ENCODE measurements at regions not wholly inside any gene's neighbourhood (a gene's known extent, or its start where the extent isn't known, plus 50 kb on each side); places are given as distances from the start of the nearest gene placed in this dataset.

GRCh38 chr17:83185023-83186002 is 105.9 kb downstream of the METRNL start:
- intact Hi-C loops (cut with micrococcal nuclease): no loop called here
- no peaks in the 10 kb centered on the region for H3K4me1 Mint-ChIP-seq (ENCODE audit: insufficient read depth, unreplicated experiment)
- ChIA-PET CTCF (interaction anchor here (0.5 to 1.0 kb wide), 3 partner anchors 8 to 1205 kb away, joined by 3 to 4 read pairs (median 3); no protein-coding TSS in a partner anchor), POLR2A (no interaction called here)
- H3K4me3 Mint-ChIP-seq (ENCODE audit: unreplicated experiment): no peak overlapping the region
- no TSS peak for BruUV-seq (replicated peaks)
- TF ChIP-seq, protein P1, sequence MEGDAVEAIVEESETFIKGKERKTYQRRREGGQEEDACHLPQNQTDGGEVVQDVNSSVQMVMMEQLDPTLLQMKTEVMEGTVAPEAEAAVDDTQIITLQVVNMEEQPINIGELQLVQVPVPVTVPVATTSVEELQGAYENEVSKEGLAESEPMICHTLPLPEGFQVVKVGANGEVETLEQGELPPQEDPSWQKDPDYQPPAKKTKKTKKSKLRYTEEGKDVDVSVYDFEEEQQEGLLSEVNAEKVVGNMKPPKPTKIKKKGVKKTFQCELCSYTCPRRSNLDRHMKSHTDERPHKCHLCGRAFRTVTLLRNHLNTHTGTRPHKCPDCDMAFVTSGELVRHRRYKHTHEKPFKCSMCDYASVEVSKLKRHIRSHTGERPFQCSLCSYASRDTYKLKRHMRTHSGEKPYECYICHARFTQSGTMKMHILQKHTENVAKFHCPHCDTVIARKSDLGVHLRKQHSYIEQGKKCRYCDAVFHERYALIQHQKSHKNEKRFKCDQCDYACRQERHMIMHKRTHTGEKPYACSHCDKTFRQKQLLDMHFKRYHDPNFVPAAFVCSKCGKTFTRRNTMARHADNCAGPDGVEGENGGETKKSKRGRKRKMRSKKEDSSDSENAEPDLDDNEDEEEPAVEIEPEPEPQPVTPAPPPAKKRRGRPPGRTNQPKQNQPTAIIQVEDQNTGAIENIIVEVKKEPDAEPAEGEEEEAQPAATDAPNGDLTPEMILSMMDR (IDR thresholded peaks at IDR 0.05; ENCODE audit: unreplicated experiment): no peak
- no peak for DNase-seq (ENCODE audit: unreplicated experiment)
- no peak overlapping the region for H3K27ac Mint-ChIP-seq (ENCODE audit: low read depth, unreplicated experiment)
- H3K36me3 Mint-ChIP-seq (ENCODE audit: insufficient read depth, unreplicated experiment): no peaks in the 10 kb centered on the region
- peaks cover 31% of the 10 kb centered on the region for H3K27me3 Mint-ChIP-seq (ENCODE audit: insufficient read depth, unreplicated experiment)
- H3K9me3 Mint-ChIP-seq (ENCODE audit: unreplicated experiment): peaks cover 19% of the 10 kb centered on the region

DNA sequence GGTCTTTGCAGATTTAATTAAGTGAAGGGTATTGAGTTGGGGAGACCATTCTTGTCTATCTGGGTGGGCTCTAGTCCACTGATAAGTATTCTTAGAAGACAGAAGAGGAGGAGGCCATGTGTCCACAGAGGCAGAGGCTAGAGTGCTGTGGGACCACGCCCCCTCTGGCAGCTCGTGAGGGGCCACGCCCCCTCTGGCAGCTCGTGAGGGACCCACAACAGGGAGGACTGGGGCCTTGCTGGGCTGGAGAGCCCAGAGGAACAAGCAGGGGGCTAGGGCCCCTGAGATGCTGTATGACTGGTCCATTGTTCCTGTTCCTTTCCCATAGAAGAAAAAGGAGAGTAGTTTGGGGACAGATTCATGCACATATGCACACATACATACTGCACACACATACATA is 106.8 kb downstream of the METRNL start:
- Mint-ChIP-seq H3K27ac (ENCODE audit: low read depth, unreplicated experiment) (no peak overlapping the region), H3K4me1 (ENCODE audit: insufficient read depth, unreplicated experiment) (no peaks in the 10 kb centered on the region), H3K36me3 (ENCODE audit: insufficient read depth, unreplicated experiment) (no peaks in the 10 kb centered on the region), H3K27me3 (ENCODE audit: insufficient read depth, unreplicated experiment) (peaks cover 36% of the 10 kb centered on the region), H3K9me3 (ENCODE audit: unreplicated experiment) (peaks cover 19% of the 10 kb centered on the region), H3K4me3 (ENCODE audit: unreplicated experiment) (no peak overlapping the region)
- no peak for DNase-seq (ENCODE audit: unreplicated experiment)
- TF ChIP-seq, protein P1 (IDR thresholded peaks at IDR 0.05; ENCODE audit: unreplicated experiment): no peak
- intact Hi-C loops (cut with micrococcal nuclease): no loop called here
- BruUV-seq (replicated peaks): no TSS peak
- CTCF ChIA-PET: no interaction called here
- POLR2A ChIA-PET: no interaction called here

DNA sequence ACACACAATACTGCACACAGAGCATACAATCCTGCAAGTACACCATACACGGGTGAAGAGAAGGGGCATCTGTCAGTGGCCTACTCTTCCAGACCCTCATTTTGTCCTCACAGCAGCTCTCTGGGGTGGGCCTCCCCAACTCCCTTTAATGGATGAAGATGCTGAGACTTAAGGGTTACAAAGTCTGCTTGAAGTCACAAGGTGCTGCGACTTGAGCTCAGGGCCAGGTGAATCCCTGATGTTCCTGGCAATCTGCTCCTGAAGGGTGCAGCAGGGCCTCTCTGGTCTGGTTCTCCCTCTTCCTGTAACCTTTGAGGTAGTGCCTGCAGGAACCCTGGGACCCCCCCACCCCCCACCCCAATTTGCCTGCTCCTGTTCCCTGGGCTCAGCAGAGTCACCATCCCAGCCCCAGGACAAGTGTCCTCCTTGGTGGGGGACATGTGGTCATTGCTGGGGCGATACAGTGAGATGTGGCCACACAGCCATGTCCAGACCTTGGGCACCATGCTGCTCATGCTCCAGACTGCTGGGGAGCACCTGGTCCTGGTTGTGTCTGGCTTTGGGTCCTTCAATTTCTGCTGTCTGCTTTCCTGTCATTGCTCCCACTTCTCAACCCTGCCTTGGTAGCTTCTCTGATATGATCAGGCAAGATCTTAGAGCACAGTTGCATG is 107.5 kb downstream of the METRNL start:
- Mint-ChIP-seq H3K4me1 (ENCODE audit: insufficient read depth, unreplicated experiment) (no peaks in the 10 kb centered on the region), H3K9me3 (ENCODE audit: unreplicated experiment) (peaks cover 19% of the 10 kb centered on the region)
- CTCF ChIA-PET: no interaction called here

More for the DNA sequence above, 107.5 kb downstream of the METRNL start:
- POLR2A ChIA-PET: no interaction called here
- H3K27ac Mint-ChIP-seq (ENCODE audit: low read depth, unreplicated experiment): no peak overlapping the region
- DNase-seq (ENCODE audit: unreplicated experiment): no peak
- BruUV-seq (replicated peaks): no TSS peak
- TF ChIP-seq, protein P1 (IDR thresholded peaks at IDR 0.05; ENCODE audit: unreplicated experiment): no peak
- intact Hi-C loops (cut with micrococcal nuclease): no loop called here
- no peak overlapping the region for H3K4me3 Mint-ChIP-seq (ENCODE audit: unreplicated experiment)
- no peaks in the 10 kb centered on the region for H3K36me3 Mint-ChIP-seq (ENCODE audit: insufficient read depth, unreplicated experiment)
- H3K27me3 Mint-ChIP-seq (ENCODE audit: insufficient read depth, unreplicated experiment): peaks cover 36% of the 10 kb centered on the region

Measured in MCF 10A (cell line).